Osteoblast (primary cell): ENCODE measurements at regions not wholly inside any gene's neighbourhood (a gene's known extent, or its start where the extent isn't known, plus 50 kb on each side); places are given as distances from the start of the nearest gene placed in this dataset.

Source experiments
- DNase-seq: peaks from one replicate; pipeline ENCODE4 v3.0.0; 2011; ENCODE audit warnings: low spot score, mixed read lengths; ENCODE audit not compliant: insufficient read length; ENCODE audit errors: missing footprints
- H2AFZ ChIP-seq: 2 replicates; pipeline ENCODE4 v1.6.0; 2011; ENCODE audit warnings: mild to moderate bottlenecking, low read length
- H3K27ac ChIP-seq: 2 replicates; pipeline ENCODE4 v1.5.1; 2011; ENCODE audit warnings: mild to moderate bottlenecking, low read depth, low read length, moderate library complexity
- H3K27me3 ChIP-seq: 2 replicates; pipeline ENCODE4 v1.6.0; 2012; ENCODE audit warnings: mild to moderate bottlenecking, control low read depth, inconsistent platforms, low read length, moderate library complexity; ENCODE audit not compliant: insufficient read depth
- H3K36me3 ChIP-seq: 2 replicates; pipeline ENCODE4 v1.5.1; 2011; ENCODE audit warnings: mild to moderate bottlenecking, low read length, control low read depth, moderate library complexity; ENCODE audit not compliant: insufficient read depth
- H3K4me1 ChIP-seq: 2 replicates; pipeline ENCODE4 v1.5.1; 2011; ENCODE audit warnings: mild to moderate bottlenecking, low read length, control low read depth, moderate library complexity; ENCODE audit not compliant: insufficient read depth
- H3K4me2 ChIP-seq: 2 replicates; pipeline ENCODE4 v1.6.0; 2011; ENCODE audit warnings: mild to moderate bottlenecking, low read length; ENCODE audit not compliant: insufficient read depth
- H3K4me3 ChIP-seq: fragments of 200-600 bp; sonication (generic); 3 replicates; pipeline ENCODE4 v1.5.1; 2012; ENCODE audit warnings: mild to moderate bottlenecking, low read length, inconsistent platforms; ENCODE audit not compliant: insufficient read depth
- H3K79me2 ChIP-seq: 2 replicates; pipeline ENCODE4 v1.6.0; 2012; ENCODE audit warnings: mild to moderate bottlenecking, low read length, control low read depth, inconsistent platforms; ENCODE audit not compliant: insufficient read depth
- H3K9me3 ChIP-seq: 2 replicates; pipeline ENCODE4 v1.5.1; 2011; ENCODE audit warnings: low read depth, low read length, control low read depth
- H4K20me1 ChIP-seq: 2 replicates; pipeline ENCODE4 v1.6.0; 2012; ENCODE audit warnings: mild to moderate bottlenecking, low read length, control low read depth; ENCODE audit not compliant: insufficient read depth
- TF ChIP-seq, protein P1 (sequence below): IDR thresholded peaks from 2 replicates; pipeline ENCODE4 v1.5.1; 2011; ENCODE audit warnings: mild to moderate bottlenecking, low read depth, low read length, moderate library complexity; ENCODE audit errors: extremely low read depth

DNA sequence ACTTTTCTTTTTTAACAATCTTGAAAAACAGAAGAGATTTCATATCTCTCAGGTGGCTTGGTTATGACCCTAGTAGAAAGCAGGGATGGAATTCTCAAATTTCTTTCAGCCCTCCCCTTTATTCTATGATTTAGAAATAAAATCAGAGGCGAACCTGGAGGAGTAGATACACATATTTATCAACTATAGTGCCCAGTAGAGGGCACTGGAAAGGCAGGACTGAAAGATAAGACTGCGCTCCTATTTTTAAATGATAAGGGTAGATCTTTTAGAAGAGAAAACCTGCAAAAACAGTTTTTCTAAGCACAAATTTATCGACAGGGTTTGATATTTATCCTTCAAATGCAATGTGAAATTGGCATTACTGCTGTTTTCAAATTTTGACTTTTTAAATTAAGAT, 1296.6 kb downstream of the EPHA7 start:
- Histone ChIP-seq H4K20me1 (no peaks in the 10 kb centered on the region), H3K27me3 (no peaks in the 10 kb centered on the region), H3K4me1 (no peaks in the 10 kb centered on the region), H3K4me3 (no peak overlapping the region), H2AFZ (no peak overlapping the region), H3K36me3 (no peaks in the 10 kb centered on the region), H3K27ac (no peak overlapping the region), H3K4me2 (no peak overlapping the region), H3K79me2 (no peaks in the 10 kb centered on the region), H3K9me3 (no peaks in the 10 kb centered on the region)
- TF ChIP-seq, protein P1, sequence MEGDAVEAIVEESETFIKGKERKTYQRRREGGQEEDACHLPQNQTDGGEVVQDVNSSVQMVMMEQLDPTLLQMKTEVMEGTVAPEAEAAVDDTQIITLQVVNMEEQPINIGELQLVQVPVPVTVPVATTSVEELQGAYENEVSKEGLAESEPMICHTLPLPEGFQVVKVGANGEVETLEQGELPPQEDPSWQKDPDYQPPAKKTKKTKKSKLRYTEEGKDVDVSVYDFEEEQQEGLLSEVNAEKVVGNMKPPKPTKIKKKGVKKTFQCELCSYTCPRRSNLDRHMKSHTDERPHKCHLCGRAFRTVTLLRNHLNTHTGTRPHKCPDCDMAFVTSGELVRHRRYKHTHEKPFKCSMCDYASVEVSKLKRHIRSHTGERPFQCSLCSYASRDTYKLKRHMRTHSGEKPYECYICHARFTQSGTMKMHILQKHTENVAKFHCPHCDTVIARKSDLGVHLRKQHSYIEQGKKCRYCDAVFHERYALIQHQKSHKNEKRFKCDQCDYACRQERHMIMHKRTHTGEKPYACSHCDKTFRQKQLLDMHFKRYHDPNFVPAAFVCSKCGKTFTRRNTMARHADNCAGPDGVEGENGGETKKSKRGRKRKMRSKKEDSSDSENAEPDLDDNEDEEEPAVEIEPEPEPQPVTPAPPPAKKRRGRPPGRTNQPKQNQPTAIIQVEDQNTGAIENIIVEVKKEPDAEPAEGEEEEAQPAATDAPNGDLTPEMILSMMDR = no peak
- no peak for DNase-seq

DNA sequence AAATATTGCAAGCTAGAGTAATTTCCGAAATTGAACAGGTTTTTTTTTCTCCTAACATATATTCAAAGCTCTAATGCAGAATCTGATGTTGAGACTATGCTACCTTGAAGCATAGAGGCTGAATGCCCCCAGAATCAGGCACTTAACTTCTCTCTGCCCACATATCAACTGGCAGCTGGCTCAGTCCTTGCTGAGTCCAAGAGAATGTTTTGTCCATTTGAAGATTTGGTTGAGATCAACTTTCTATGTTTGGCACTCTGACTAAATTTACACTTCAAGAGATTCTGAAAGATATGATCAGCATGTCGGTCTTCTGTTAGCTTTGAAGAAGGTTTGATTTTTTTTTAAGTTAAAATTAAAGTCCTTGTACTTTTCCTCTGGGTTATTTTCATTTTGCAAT, 1298.1 kb downstream of the EPHA7 start:
- Histone ChIP-seq H3K4me2 (no peak overlapping the region), H3K36me3 (no peaks in the 10 kb centered on the region), H3K9me3 (no peaks in the 10 kb centered on the region), H3K79me2 (no peaks in the 10 kb centered on the region), H4K20me1 (no peaks in the 10 kb centered on the region), H3K4me3 (no peak overlapping the region), H3K27me3 (no peaks in the 10 kb centered on the region), H3K27ac (no peak overlapping the region), H2AFZ (no peak overlapping the region), H3K4me1 (no peaks in the 10 kb centered on the region)
- TF ChIP-seq, protein P1 = no peak
- DNase-seq = no peak

DNA sequence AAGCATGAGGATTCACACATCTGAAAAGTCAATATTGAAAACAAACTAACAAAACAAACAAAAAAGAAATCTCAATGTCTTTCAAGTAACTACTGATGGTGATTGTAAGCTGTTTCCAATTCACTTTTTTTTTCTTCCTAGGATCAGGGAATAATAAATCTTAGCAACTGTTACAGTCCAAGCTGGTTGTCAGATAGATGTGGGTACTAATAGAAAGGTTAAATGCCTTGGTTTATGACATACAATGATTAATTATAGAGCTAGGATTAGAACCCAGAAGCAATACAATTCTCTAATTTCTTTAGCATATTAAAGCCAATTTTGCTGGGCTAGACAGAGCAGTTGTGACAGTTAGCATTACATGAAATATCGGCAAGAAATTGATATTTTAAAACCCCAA, 1301.6 kb downstream of the EPHA7 start:
- Histone ChIP-seq H3K79me2 (no peaks in the 10 kb centered on the region), H4K20me1 (no peaks in the 10 kb centered on the region), H3K27me3 (no peaks in the 10 kb centered on the region), H3K27ac (no peak overlapping the region), H3K4me3 (no peak overlapping the region), H3K36me3 (no peaks in the 10 kb centered on the region), H3K9me3 (no peaks in the 10 kb centered on the region), H3K4me2 (no peak overlapping the region), H2AFZ (no peak overlapping the region), H3K4me1 (no peaks in the 10 kb centered on the region)
- TF ChIP-seq, protein P1 = no peak
- DNase-seq = no peak

DNA sequence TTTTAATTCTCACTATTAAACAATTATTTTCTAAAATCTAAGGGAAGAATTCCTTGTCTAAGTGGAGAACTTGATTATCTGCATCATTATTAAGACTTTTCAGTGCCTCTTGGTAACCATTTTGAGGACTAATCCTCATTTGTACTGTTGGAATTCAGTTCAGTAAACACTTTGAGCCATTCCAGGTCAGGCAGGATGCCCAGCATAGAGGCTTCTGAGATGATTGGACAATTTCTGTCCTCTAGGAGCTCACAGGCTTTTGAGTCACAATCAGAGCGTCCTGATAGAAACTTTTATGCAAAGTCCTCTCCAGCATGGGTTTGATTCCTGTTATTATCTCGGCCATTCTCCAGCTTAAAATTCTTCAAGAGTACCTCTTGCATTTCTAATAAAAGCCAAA, 1304.6 kb downstream of the EPHA7 start:
- Histone ChIP-seq H3K4me1 (no peaks in the 10 kb centered on the region), H2AFZ (no peak overlapping the region), H3K27me3 (no peaks in the 10 kb centered on the region), H3K4me2 (no peak overlapping the region), H4K20me1 (no peaks in the 10 kb centered on the region), H3K79me2 (no peaks in the 10 kb centered on the region), H3K36me3 (no peaks in the 10 kb centered on the region), H3K4me3 (no peak overlapping the region), H3K9me3 (no peaks in the 10 kb centered on the region), H3K27ac (no peak overlapping the region)
- TF ChIP-seq, protein P1 = no peak
- DNase-seq = no peak
